ENCODE measurements at regions not wholly inside any gene's neighbourhood (a gene's known extent, or its start where the extent isn't known, plus 50 kb on each side); places are given as distances from the start of the nearest gene placed in this dataset.

DNA sequence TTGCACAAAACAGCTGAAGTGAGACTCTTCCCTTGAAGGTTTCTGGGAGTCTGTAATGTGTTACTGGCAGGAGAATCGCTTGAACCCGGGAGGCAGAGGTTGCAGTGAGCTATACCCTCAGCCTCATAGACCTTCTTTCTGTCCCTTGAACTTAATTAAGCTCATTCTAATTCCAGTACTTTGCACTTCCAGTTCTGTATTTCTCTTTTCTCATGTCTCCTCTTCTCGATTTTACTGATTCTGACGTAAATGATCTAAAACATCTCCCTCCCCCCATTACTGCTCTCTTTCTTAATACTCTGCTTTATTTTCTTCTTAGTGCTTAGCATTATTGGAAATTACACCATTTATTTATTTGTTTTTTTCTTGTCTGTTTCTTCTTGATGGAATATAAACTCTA lies 165.4 kb upstream of the P2RY1 start:
- no peak overlapping the region for H3K4me3 ChIP-seq (ENCODE audit: low read depth, low read length)
- no peak for DNase-seq (ENCODE audit: low read depth)
- TF ChIP-seq, protein P1, sequence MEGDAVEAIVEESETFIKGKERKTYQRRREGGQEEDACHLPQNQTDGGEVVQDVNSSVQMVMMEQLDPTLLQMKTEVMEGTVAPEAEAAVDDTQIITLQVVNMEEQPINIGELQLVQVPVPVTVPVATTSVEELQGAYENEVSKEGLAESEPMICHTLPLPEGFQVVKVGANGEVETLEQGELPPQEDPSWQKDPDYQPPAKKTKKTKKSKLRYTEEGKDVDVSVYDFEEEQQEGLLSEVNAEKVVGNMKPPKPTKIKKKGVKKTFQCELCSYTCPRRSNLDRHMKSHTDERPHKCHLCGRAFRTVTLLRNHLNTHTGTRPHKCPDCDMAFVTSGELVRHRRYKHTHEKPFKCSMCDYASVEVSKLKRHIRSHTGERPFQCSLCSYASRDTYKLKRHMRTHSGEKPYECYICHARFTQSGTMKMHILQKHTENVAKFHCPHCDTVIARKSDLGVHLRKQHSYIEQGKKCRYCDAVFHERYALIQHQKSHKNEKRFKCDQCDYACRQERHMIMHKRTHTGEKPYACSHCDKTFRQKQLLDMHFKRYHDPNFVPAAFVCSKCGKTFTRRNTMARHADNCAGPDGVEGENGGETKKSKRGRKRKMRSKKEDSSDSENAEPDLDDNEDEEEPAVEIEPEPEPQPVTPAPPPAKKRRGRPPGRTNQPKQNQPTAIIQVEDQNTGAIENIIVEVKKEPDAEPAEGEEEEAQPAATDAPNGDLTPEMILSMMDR (IDR thresholded peaks at IDR 0.05; ENCODE audit: insufficient read depth, low read depth, low read length, missing control alignments), result no peak

DNA sequence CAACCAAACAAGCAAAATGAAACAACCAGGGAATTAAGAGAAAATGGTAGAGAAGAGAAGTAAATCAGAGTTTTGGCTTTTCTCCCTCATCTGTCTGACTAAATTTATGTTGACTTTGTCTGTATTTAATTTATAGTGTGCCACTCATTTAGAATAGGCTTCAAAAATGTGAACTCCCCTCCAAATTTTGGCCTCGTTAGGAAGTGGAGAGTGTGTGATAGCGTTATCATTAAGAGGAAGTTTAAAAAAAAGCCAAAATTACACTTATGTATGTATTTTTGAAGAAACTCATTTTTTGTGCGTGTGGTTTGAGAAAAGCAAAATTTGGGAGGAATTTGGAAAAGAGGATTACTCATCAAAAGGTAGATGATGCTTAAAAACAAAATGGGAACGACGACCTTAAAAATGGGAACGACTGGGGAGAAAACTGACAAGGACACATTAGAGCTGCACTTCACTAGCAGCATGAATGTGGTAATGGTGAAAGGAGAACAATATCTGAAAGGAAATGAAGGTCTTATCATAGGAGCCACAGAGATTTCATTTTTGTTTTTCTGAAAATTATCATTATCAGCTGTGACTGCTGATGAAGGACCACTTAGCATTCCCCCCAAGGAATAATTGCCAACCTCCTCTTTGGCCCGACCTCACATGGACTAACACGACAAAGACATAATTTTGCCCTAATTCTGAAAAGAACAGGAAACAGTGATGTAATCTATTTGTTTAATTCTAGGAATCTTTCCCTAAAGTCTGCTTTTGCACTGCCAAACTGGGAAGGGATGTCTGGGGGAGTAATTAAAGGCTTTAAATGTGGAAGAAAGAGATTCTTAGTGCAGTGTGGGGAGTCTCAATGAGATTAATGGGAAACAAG lies 163.2 kb upstream of the P2RY1 start:
- no peak overlapping the region for H3K4me3 ChIP-seq (ENCODE audit: low read depth, low read length)
- DNase-seq (ENCODE audit: low read depth), result no peak
- TF ChIP-seq, protein P1 (IDR thresholded peaks at IDR 0.05; ENCODE audit: insufficient read depth, low read depth, low read length, missing control alignments), result no peak

DNA sequence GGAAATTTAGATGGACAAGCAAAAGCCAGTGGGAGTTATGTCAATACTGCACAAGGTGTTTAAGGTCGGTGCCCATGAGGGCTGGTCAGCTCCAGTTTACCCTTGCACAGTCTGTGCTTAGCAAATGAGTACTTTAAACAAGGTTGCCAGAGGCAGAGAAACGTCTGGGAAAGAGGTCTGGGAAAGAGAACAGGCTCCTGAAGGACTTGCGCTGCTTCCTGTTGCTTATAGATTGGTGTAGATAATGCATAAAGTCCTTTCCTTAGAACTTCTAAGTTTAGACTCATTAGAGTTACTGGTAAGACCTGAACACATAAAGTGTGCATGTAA lies 162.6 kb upstream of the P2RY1 start:
- TF ChIP-seq, protein P1 (IDR thresholded peaks at IDR 0.05; ENCODE audit: insufficient read depth, low read depth, low read length, missing control alignments), result no peak

DNA sequence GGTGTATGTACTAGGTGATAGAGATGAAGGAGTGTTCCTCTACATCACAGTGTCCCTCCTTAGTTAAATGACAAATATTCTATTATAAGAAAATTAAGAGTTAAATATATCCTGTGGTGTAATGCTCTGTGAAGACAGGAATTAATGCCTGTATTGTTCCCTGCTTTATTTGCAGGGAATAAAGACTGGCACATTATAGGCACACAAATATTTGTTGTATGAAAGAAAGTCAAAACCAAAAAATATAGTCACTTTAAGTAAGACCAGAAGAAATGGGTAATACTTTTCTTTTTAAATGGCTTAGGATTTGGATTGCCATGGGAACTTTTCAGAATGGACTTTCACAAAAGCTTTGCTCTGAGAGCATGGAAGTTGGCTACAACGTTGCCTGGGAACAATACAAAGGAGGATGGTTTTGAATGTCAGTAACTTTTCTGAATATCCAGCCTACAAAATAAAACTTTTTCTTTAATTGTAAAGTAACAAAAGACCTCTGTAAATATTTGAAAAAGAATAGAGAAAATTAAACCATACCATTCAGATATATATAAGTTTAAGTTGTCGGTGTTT lies 158.0 kb upstream of the P2RY1 start:
- no peak overlapping the region for H3K4me3 ChIP-seq (ENCODE audit: low read depth, low read length)
- TF ChIP-seq, protein P1 (IDR thresholded peaks at IDR 0.05; ENCODE audit: insufficient read depth, low read depth, low read length, missing control alignments), result no peak
- DNase-seq (ENCODE audit: low read depth), result no peak

More for the DNA sequence above, 162.6 kb upstream of the P2RY1 start:
- no peak overlapping the region for H3K4me3 ChIP-seq (ENCODE audit: low read depth, low read length)
- DNase-seq (ENCODE audit: low read depth), result no peak

DNA sequence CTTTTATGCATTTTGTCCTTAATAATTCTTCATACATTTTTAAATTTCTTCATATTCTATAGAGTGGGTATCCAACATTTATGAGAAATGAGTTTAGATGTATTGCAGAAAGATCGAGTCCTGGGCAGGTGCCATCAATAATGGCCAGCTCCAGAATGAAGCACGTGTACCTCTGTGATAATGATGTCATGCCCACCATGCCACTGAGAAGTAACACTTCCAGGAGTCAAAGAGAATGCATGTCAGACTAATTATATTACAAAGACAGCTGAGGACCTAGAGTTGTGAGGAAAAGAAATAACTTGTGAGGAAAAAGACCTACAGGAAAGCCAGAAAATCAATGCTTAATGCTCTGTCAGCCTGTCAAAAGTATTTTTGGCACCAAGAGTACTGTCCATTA lies 157.4 kb upstream of the P2RY1 start:
- DNase-seq (ENCODE audit: low read depth), result no peak
- no peak overlapping the region for H3K4me3 ChIP-seq (ENCODE audit: low read depth, low read length)
- TF ChIP-seq, protein P1 (IDR thresholded peaks at IDR 0.05; ENCODE audit: insufficient read depth, low read depth, low read length, missing control alignments), result no peak

DNA sequence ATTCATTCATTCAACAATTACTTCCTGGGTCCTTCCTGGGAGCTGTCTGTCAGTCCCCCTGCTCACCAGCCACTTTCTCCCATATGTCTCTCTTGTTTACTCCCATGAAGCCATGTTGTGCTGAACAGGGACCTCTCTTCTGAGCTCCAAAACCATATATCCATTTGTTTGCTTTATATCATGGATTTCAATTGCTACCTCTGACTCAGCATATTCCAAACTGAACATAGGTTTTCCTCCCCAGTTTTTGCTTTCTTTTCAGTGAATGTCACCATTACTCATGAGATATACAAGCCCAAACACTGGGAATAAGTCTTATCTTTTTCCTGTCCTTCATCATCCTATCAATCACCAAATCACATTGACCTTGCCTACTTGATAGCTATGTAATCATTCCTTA lies 152.5 kb upstream of the P2RY1 start:
- TF ChIP-seq, protein P1 (IDR thresholded peaks at IDR 0.05; ENCODE audit: insufficient read depth, low read depth, low read length, missing control alignments), result no peak
- H3K4me3 ChIP-seq (ENCODE audit: low read depth, low read length), result no peak overlapping the region
- DNase-seq (ENCODE audit: low read depth), result no peak
